GM23248 (cell line): ENCODE measurements at regions not wholly inside any gene's neighbourhood (a gene's known extent, or its start where the extent isn't known, plus 50 kb on each side); places are given as distances from the start of the nearest gene placed in this dataset.

Experiments used
- EZH2 ChIP-seq: fragments of 200-600 bp; sonication (generic); IDR thresholded peaks from 2 replicates; pipeline ENCODE4 v1.6.1; 2018; ENCODE audit warnings: antibody characterized with exemption, mild to moderate bottlenecking; ENCODE audit not compliant: insufficient read depth, poor library complexity, severe bottlenecking
- EZH2phosphoT487 ChIP-seq: fragments of 200-600 bp; sonication (generic); IDR thresholded peaks from 2 replicates; pipeline ENCODE4 v1.6.1; 2018; ENCODE audit warnings: antibody characterized with exemption, moderate library complexity, mild to moderate bottlenecking, low read depth; ENCODE audit not compliant: insufficient read depth

DNA sequence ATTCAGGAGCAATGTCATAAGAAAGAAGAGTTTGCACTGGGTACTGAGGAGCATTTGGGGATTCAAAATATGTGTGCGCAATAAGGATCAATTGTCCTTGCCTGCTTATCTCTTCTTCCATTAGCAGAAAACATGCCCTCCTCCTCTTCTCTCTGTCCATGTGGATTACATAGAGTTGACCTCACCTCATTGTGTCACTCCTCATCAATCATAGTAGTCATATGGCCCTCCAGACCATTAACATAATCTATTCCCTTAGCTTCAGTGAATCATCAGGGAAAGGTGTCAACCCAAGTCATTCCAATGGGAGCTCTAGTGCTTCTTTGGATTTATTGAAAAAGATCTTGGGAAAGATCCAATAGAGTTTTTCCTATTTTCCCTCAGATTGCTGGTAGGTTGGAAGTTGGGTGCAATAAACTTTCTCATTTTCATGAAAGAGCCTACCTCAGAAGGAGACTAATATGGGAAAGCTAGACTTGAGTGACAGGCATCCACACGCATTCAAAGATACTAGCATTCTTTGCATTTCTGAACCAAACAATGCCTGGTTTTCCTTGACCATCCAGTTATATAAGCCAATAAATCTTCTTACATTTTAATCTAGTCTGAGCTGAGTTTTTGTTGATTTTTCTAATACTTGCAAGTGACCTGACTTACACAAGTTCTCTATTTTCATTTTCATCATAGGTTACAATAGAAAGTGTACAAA lies 71.5 kb upstream of the FAM13C start:
- TF ChIP-seq EZH2phosphoT487 (no peak), EZH2 (no peak)
